ENCODE measurements at regions not wholly inside any gene's neighbourhood (a gene's known extent, or its start where the extent isn't known, plus 50 kb on each side); places are given as distances from the start of the nearest gene placed in this dataset.

GRCh38 chr2:74751981-74752851 lies 81.7 kb upstream of the HK2 start:
- Histone ChIP-seq H4K20me1 (ENCODE audit: insufficient read depth) (no peaks in the 10 kb centered on the region), H3K4me2 (no peak overlapping the region), H3K4me1 (ENCODE audit: control insufficient read depth in 1 of 2, insufficient read depth in 2 of 2, low read depth in 1 of 2, low read length in 1 of 2) (peaks cover 0 to 8% of the 10 kb centered on the region in 2 experiments; a peak in 1 of 4 replicates), H3F3A (replicated peaks; ENCODE audit: insufficient read depth) (no peaks in the 10 kb centered on the region), H3K9me3 (peaks cover 3% of the 10 kb centered on the region; the same call in 1 of the 2 replicates), H2AFZ (ENCODE audit: low read depth) (no peak overlapping the region), H3K79me2 (ENCODE audit: insufficient read depth) (no peaks in the 10 kb centered on the region), H3K9ac (no peak overlapping the region), H3K9me2 (no peaks in the 10 kb centered on the region), H3K27ac (ENCODE audit: low read depth in 2 of 2, low read length in 1 of 2) (no peak overlapping the region), H3K4me3 (ENCODE audit: low read depth in 2 of 2, low read length in 1 of 2) (no peak overlapping the region), H3K27me3 (ENCODE audit: insufficient read depth) (no peaks in the 10 kb centered on the region), H3K36me3 (replicated peaks in 1 of 2; ENCODE audit: control insufficient read depth in 1 of 2, insufficient read depth in 2 of 2, low read length in 1 of 2) (no peaks in the 10 kb centered on the region)
- no peak for DNase-seq
- ChIA-PET POLR2A (no interaction called here), CTCF (interaction anchor here (1.0 kb wide), 1 partner anchor 23 kb away, joined by 3 read pairs; no protein-coding TSS in a partner anchor)
- TF ChIP-seq RCOR1 (IDR thresholded peaks at IDR 0.05; ENCODE audit: low read length) (no peak), RAD21 (IDR thresholded peaks at IDR 0.05; ENCODE audit: low read length) (no peak), MAX (IDR thresholded peaks at IDR 0.05; ENCODE audit: low read depth) (no peak), MXI1 (IDR thresholded peaks at IDR 0.05; ENCODE audit: low read depth, low read length) (no peak), NRF1 (IDR thresholded peaks at IDR 0.05; ENCODE audit: low read depth, low read length) (no peak), POLR2AphosphoS5 (IDR thresholded peaks at IDR 0.05; ENCODE audit: low read depth, low read length) (no peak), RFX5 (IDR thresholded peaks at IDR 0.05; ENCODE audit: low read length) (no peak), CHD2 (IDR thresholded peaks at IDR 0.05; ENCODE audit: low read length, partially characterized antibody) (no peak), REST (IDR thresholded peaks at IDR 0.05; ENCODE audit: low read depth, low read length) (no peak), NFIC (IDR thresholded peaks at IDR 0.05; ENCODE audit: borderline replicate concordance) (no peak), IRF3 (IDR thresholded peaks at IDR 0.05; ENCODE audit: low read depth, low read length) (no peak), TAF1 (IDR thresholded peaks at IDR 0.05; ENCODE audit: borderline replicate concordance, low read depth, low read length) (no peak), TCF12 (IDR thresholded peaks at IDR 0.05) (no peak), FOXJ3 (CRISPR knock-in tag; IDR thresholded peaks at IDR 0.05) (no peak)
- TF ChIP-seq, protein P1, sequence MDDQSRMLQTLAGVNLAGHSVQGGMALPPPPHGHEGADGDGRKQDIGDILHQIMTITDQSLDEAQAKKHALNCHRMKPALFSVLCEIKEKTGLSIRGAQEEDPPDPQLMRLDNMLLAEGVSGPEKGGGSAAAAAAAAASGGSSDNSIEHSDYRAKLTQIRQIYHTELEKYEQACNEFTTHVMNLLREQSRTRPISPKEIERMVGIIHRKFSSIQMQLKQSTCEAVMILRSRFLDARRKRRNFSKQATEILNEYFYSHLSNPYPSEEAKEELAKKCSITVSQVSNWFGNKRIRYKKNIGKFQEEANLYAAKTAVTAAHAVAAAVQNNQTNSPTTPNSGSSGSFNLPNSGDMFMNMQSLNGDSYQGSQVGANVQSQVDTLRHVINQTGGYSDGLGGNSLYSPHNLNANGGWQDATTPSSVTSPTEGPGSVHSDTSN (IDR thresholded peaks at IDR 0.05) = no peak
- WGBS (ENCODE audit: low lambda C conversion rate) = 55% methylated on average over 4 of the region's 4 CpGs

All from SK-N-SH (cell line).